Dendritic cell treated with granulocyte-macrophage colony-stimulating factor and Interleukin-4, amounts not matched to agents 40 ng/mL and 50 ng/mL, for 4 days (primary cell): ENCODE measurements at regions not wholly inside any gene's neighbourhood (a gene's known extent, or its start where the extent isn't known, plus 50 kb on each side); places are given as distances from the start of the nearest gene placed in this dataset.

ENCODE experiments used
- H3K27ac Mint-ChIP-seq: one replicate; pipeline ENCODE4 v1.8.0; 2022; ENCODE audit warnings: mild to moderate bottlenecking, mixed read lengths
- H3K27me3 Mint-ChIP-seq: one replicate; pipeline ENCODE4 v1.8.0; 2022; ENCODE audit warnings: mild to moderate bottlenecking, mixed read lengths
- H3K36me3 Mint-ChIP-seq: one replicate; pipeline ENCODE4 v1.8.0; 2022; ENCODE audit warnings: low read depth, mixed read lengths
- H3K4me1 Mint-ChIP-seq: one replicate; pipeline ENCODE4 v1.8.0; 2022; ENCODE audit warnings: low read depth, mixed read lengths
- H3K4me3 Mint-ChIP-seq: one replicate; pipeline ENCODE4 v1.8.0; 2022; ENCODE audit warnings: mild to moderate bottlenecking, moderate library complexity, mixed read lengths
- H3K9me3 Mint-ChIP-seq: one replicate; pipeline ENCODE4 v1.8.0; 2022; ENCODE audit warnings: mixed read lengths
- intact Hi-C: fragments of 100-400 bp; cut with micrococcal nuclease; formaldehyde crosslinking; loops from one replicate; pipeline ENCODE4 v1.15.0; 2022

DNA sequence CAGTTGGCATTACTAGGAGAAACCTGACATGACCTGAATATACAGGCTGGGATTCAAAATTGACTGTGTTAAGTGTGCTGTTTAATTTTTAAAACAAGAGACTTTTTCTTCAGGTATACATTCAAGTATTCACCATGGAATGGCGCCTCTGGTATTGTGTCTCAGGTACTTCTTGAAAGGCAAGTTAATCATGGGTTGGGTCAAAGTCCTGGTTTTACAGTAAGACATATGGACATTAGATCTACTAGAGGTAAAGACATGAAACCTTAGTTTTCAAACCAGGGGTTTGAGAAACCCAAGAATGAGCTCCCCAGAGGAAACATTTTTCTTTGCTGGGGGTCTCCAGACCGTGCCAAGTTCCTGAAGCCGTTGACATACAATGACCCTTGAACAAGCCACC lies 232.4 kb downstream of the SAMD5 start:
- Mint-ChIP-seq H3K4me1 (no peaks in the 10 kb centered on the region), H3K36me3 (no peaks in the 10 kb centered on the region), H3K27ac (no peak overlapping the region), H3K9me3 (no peaks in the 10 kb centered on the region), H3K27me3 (no peaks in the 10 kb centered on the region), H3K4me3 (no peak overlapping the region)
- intact Hi-C loops: no loop called here

DNA sequence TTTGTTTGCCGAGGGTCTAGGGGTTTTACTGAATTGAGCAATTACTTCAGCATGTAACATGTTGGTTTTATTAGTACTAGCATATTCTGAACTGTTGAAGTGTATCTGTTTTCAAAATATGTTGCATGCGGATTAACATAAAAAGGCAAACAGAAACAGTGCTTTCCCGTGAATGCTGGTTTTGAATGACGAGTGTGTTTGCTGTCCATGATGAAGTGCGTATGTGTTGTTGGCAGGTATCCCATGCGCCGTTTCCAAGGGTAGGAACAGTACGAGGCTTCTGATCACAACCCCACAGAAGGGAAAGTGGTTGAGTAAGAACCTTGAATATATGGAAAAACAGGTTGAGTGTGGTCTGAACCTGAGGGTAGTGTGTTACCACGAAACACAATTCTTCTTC lies 232.9 kb downstream of the SAMD5 start:
- intact Hi-C loops: no loop called here
- no peak overlapping the region for H3K27ac Mint-ChIP-seq
- no peaks in the 10 kb centered on the region for H3K4me1 Mint-ChIP-seq
- H3K27me3 Mint-ChIP-seq: no peaks in the 10 kb centered on the region
- H3K4me3 Mint-ChIP-seq: no peak overlapping the region
- no peaks in the 10 kb centered on the region for H3K9me3 Mint-ChIP-seq
- H3K36me3 Mint-ChIP-seq: no peaks in the 10 kb centered on the region

DNA sequence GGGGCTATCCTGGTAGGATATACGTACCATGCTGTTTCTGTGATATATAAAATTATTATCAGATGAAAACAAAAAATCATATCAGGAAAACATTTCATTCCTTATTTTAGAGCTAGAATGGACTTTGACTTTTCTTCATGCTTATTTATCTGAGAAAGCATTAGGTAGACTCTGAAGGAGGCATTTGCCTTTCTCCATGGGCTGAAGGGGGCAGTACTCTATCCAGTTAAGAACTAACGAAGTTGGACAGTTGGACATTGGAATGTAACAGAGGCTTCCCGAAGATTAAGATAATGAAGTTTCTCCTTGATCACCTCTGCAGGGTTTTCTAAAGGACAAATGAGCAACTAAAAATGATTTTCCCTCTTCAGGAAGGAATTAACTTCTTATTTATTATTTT lies 233.9 kb downstream of the SAMD5 start:
- Mint-ChIP-seq H3K27me3 (no peaks in the 10 kb centered on the region), H3K4me3 (no peak overlapping the region), H3K27ac (no peak overlapping the region), H3K9me3 (no peaks in the 10 kb centered on the region), H3K36me3 (no peaks in the 10 kb centered on the region), H3K4me1 (no peaks in the 10 kb centered on the region)
- intact Hi-C loops: no loop called here

DNA sequence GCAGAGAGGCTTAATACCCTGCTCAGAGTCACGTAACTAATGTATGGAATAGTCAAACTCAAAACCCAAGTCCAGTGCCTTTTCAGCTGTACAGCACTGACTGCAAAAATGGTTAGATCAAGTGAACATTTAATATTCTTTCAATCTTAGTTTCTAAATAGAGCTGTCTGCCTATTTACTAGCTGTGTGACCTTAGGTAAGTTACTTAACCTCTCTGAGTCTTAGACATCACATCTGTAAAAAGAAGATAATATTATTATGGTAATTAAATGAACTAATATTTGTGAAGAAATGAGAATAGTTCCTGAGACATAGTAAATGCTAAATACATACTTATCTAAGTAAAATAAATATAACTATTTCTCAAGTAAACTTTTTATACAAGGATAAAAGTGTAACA lies 235.5 kb downstream of the SAMD5 start:
- Mint-ChIP-seq H3K27ac (no peak overlapping the region), H3K9me3 (no peaks in the 10 kb centered on the region), H3K27me3 (no peaks in the 10 kb centered on the region), H3K36me3 (no peaks in the 10 kb centered on the region), H3K4me1 (no peaks in the 10 kb centered on the region), H3K4me3 (no peak overlapping the region)
- intact Hi-C loops: no loop called here

DNA sequence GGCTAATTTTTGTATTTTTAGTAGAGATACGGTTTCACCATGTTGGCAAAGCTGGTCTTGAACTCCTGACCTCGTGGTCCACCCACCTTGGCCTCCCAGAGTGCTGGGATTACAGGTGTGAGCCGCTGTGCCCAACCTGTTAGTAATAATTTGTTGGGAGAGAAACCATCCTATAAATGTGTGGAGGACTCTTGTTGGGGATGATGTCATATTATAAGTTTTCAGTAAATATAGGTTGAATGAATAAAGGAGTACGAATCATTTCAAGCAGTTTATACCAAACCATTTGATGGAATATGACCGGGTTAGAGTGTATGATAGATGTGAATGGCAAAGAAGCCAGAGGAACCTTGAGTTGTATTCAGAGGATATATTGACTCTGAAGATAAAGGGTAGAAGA lies 240.8 kb downstream of the SAMD5 start:
- H3K4me3 Mint-ChIP-seq: no peak overlapping the region
- H3K27me3 Mint-ChIP-seq: no peaks in the 10 kb centered on the region
- no peaks in the 10 kb centered on the region for H3K4me1 Mint-ChIP-seq
- no peak overlapping the region for H3K27ac Mint-ChIP-seq
- no peaks in the 10 kb centered on the region for H3K9me3 Mint-ChIP-seq
- H3K36me3 Mint-ChIP-seq: no peaks in the 10 kb centered on the region
- intact Hi-C loops: no loop called here

DNA sequence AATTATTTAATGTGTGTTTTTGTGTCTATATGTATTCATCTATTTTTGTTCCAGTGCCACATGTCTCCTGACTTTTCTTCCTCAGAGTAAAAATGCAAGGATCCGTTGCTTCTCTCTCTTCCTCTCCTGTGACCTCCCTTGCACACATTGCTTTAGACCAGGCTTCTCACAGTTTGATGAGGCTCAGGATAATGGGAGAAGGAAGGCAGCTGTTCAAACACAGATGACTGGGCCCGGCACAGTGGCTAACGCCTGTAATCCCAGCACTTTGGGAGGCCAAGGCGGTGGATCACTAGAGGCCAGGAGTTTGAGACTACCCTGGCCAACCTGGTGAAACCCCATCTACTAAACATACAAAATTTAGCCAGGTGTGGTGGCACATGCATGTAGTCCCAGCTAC lies 241.9 kb downstream of the SAMD5 start:
- Mint-ChIP-seq H3K27ac (no peak overlapping the region), H3K4me3 (no peak overlapping the region), H3K27me3 (no peaks in the 10 kb centered on the region), H3K9me3 (no peaks in the 10 kb centered on the region), H3K4me1 (no peaks in the 10 kb centered on the region), H3K36me3 (no peaks in the 10 kb centered on the region)
- intact Hi-C loops: no loop called here

DNA sequence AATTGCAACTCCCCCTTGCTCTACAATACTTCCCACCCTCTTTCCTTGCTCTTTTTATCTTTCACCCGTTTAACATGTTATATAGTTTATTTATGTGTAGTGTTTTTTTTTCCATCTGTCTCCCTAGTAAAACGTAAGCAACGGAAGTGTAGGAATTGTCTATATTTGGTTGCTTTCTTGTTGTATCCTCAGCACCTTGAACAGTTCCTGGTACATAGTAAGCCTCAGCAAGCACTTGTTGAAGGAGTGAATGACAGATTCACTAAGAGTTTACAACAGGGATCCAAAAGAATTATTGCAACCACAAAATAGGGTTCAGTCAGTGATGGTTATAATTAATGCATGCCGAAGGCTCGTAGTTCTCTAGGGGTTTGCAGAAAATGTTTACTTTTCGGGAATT lies 242.7 kb downstream of the SAMD5 start:
- no peak overlapping the region for H3K4me3 Mint-ChIP-seq

DNA sequence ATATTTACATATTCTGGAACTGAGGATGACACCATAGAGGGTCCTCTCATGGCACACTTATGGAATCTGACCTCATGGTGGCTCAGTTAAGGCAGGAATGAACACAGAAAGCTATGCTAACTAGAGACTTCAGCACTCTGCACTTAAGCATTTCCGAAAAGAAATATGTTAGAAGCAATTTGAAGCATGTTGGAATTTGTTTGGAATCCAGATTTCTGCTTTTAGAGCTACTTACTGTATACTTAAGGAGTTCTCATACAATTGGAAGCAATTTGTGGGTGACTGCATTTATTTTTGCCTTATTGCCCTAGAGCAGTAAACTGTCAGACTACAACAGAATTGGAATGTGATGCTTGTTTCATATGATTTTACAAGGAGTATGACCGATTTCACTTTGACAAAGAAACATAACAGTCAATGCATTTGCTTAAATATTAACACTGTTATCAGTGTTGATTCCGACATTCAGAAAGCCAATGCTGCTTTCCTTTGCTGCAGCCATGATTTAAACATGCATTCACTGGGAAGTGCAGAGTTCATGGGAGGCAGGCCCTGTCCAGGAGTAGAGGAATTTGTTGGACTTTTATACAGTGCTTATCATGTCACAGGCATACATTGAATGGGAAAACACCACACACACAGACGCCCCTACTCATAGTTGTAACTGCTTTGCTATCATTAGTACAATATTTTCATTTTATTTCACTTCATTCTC lies 244.4 kb downstream of the SAMD5 start:
- Mint-ChIP-seq H3K4me3 (no peak overlapping the region), H3K36me3 (no peaks in the 10 kb centered on the region), H3K4me1 (no peaks in the 10 kb centered on the region), H3K27me3 (no peaks in the 10 kb centered on the region), H3K9me3 (no peaks in the 10 kb centered on the region), H3K27ac (no peak overlapping the region)
- intact Hi-C loops: no loop called here

More for the DNA sequence above, 242.7 kb downstream of the SAMD5 start:
- Mint-ChIP-seq H3K4me1 (no peaks in the 10 kb centered on the region), H3K36me3 (no peaks in the 10 kb centered on the region), H3K9me3 (no peaks in the 10 kb centered on the region), H3K27ac (no peak overlapping the region), H3K27me3 (no peaks in the 10 kb centered on the region)
- intact Hi-C loops: no loop called here

DNA sequence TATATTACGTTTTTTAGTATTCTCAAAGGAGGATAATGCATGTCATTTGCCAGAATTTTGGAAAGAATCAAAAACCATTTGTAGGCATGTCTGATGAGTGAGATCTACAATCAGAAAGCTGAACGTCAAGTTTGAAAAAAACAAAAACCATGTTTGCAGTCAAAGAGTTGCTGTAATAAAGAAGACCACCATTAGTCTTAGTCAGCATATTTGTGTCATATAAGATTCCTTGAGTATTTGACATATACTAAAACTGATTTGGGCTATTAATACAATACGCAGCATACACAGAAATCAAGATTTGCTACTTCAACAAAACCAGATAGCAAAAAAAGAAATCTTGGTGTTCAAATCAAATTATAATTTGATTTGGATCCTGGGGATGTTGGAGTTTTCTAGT lies 247.5 kb downstream of the SAMD5 start:
- no peaks in the 10 kb centered on the region for H3K9me3 Mint-ChIP-seq
- H3K4me1 Mint-ChIP-seq: no peaks in the 10 kb centered on the region
- no peak overlapping the region for H3K4me3 Mint-ChIP-seq
- intact Hi-C loops: no loop called here
- H3K36me3 Mint-ChIP-seq: no peaks in the 10 kb centered on the region
- no peaks in the 10 kb centered on the region for H3K27me3 Mint-ChIP-seq
- no peak overlapping the region for H3K27ac Mint-ChIP-seq

DNA sequence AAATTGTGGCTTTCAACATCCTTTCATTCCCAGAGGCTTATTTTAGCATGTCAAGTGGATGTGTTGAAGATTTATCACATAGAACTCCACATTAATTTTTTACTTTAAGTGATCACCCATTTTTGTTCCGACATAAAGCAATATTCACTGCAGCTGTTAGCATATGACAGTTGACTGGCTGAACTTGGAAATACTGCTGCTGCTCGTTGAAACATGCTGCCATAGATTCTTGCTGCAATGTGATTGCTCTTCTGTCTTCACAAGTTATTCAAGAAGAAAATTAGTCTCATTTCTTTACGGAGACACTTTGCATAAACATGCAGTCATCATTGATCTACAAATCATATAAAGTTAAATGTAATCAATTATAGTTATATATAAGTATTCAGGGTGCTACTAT lies 248.4 kb downstream of the SAMD5 start:
- intact Hi-C loops: no loop called here
- Mint-ChIP-seq H3K4me1 (no peaks in the 10 kb centered on the region), H3K4me3 (no peak overlapping the region), H3K36me3 (no peaks in the 10 kb centered on the region), H3K9me3 (no peaks in the 10 kb centered on the region), H3K27ac (no peak overlapping the region), H3K27me3 (no peaks in the 10 kb centered on the region)

DNA sequence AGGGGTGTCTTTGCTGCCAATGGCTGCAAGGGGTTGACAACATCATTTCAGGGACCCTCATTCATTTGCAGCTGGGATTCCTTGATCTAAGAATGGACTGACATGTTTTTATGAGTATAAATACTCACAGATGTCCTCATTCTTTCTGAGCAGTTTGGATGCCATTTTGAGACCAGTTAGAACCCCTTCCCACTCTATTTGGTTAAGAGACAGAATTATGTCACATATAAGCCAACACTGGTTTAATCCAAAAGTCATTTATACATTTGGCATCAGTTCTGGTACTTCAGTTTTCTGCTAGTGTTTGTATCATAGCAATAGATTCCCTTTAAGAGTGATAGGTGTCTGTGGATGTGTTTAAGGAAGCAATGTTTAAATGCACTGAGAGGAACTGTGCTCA lies 248.8 kb downstream of the SAMD5 start:
- H3K4me1 Mint-ChIP-seq: no peaks in the 10 kb centered on the region
- no peak overlapping the region for H3K27ac Mint-ChIP-seq
- no peaks in the 10 kb centered on the region for H3K36me3 Mint-ChIP-seq
- no peaks in the 10 kb centered on the region for H3K9me3 Mint-ChIP-seq
- no peaks in the 10 kb centered on the region for H3K27me3 Mint-ChIP-seq
- intact Hi-C loops: no loop called here
- no peak overlapping the region for H3K4me3 Mint-ChIP-seq

DNA sequence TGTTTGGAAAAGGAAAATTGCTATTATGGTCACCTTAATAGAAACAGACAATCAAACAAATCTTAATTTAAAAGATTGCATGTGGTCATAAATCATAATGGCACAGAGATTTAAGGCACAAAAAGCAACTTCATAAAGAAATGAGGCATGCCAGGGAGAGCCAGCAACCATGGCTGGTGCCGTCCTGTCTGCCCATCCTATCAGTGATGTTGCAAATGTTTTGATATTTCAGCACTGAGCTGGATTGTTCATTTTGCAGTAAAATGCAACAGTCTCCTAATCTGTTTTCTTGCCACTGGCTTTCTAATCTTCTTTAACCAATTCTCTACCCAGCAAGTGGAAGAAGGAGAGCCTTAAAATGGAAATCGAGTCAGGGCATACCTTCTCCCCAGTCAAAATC lies 249.8 kb downstream of the SAMD5 start:
- Mint-ChIP-seq H3K9me3 (no peaks in the 10 kb centered on the region), H3K4me3 (no peak overlapping the region), H3K36me3 (no peaks in the 10 kb centered on the region), H3K4me1 (no peaks in the 10 kb centered on the region), H3K27ac (no peak overlapping the region), H3K27me3 (no peaks in the 10 kb centered on the region)
- intact Hi-C loops: no loop called here

DNA sequence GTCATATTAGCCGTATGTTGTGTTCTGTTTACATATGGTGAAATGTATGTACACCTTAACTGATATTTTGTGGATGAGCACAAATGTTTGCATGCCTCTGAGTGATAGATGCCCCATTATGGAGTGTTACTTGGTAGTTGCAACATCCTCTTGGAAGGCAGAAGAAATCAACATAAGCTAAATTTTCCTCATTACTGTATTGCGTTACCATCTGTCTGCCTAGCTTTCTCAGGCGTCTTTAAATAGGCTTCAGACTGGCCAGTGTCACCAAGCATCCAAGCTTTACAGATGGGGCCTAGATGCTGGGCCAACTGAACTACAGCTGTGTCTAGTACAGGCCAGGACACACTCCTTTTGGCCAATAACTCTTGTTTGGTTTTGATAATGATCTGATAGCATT lies 250.6 kb downstream of the SAMD5 start:
- intact Hi-C loops: no loop called here

DNA sequence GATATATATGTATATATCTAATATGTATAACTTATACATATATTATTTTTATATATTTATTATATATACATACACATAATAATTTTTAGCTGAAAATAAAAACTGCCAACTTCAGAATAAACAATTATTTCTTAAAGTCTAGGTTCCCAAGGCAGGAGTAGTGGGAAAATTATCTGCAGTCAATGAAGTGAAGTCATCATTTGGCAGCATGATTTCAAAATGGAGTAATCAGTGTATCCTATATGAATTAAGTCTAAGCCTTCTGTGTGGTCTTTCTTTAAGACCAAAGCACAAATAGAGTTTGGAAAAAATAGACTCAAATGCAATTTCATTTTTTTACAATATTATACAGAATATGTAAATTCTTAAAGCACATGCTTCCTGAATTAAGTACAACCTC lies 251.0 kb downstream of the SAMD5 start:
- Mint-ChIP-seq H3K4me3 (no peak overlapping the region), H3K9me3 (no peaks in the 10 kb centered on the region), H3K27me3 (no peaks in the 10 kb centered on the region), H3K36me3 (no peaks in the 10 kb centered on the region), H3K27ac (no peak overlapping the region), H3K4me1 (no peaks in the 10 kb centered on the region)
- intact Hi-C loops: no loop called here

More for the DNA sequence above, 250.6 kb downstream of the SAMD5 start:
- H3K4me3 Mint-ChIP-seq: no peak overlapping the region
- H3K4me1 Mint-ChIP-seq: no peaks in the 10 kb centered on the region
- no peak overlapping the region for H3K27ac Mint-ChIP-seq
- no peaks in the 10 kb centered on the region for H3K36me3 Mint-ChIP-seq
- no peaks in the 10 kb centered on the region for H3K9me3 Mint-ChIP-seq
- no peaks in the 10 kb centered on the region for H3K27me3 Mint-ChIP-seq

DNA sequence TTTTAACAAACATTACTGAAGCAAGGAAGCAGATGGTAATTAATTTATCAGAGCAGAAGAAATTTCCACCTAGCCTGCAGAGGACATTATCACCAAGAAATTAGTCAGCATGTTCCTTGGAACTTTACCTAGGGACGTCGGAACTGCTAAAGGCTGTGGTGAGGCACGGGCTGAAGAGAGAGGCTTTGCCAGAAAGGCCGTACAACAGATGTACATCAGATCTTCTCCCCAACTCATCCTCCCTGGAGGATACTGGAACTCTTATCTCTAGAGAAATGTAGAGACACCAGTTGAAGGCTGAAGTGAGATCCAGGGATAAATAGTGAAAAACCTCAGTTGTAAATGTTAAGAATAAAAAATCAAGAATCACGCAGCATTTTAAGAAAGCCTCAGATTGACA lies 257.1 kb downstream of the SAMD5 start:
- Mint-ChIP-seq H3K4me1 (no peaks in the 10 kb centered on the region), H3K9me3 (no peaks in the 10 kb centered on the region), H3K36me3 (no peaks in the 10 kb centered on the region), H3K27me3 (no peaks in the 10 kb centered on the region), H3K4me3 (no peak overlapping the region), H3K27ac (no peak overlapping the region)
- intact Hi-C loops: no loop called here
